HepG2 (cell line): ENCODE measurements at regions not wholly inside any gene's neighbourhood (a gene's known extent, or its start where the extent isn't known, plus 50 kb on each side); places are given as distances from the start of the nearest gene placed in this dataset.
"Not testable (repeated sequence)": the region's sequence is repeated elsewhere in the genome, so short reads cannot be mapped to it uniquely, and the experiment has no call there.

Experiments used
- ATAC-seq: fragments of 200-7000 bp; cut with Tn5 transposase; 3 replicates; pipeline ENCODE4 v1.9.1; 2020; ENCODE audit warnings: mild to moderate bottlenecking, moderate library complexity
- BruUV-seq: library from RNA; stranded (reverse); fragments of 400-500 nt; replicated peaks from 2 replicates; lab custom pipeline; 2021; lab: Mats Ljungman, UMichigan
- CTCF ChIA-PET: fragments of 300-600 bp; formaldehyde crosslinking; extraction: SDS; loops from one replicate; lab custom pipeline; 2021; ENCODE audit warnings: low total read pairs, inconsistent platforms, low intra/inter-chr PET ratio; lab: Yijun Ruan, JAX
- POLR2A ChIA-PET: fragments of 350-600 bp; sonication (Branson Sonifier 250); formaldehyde crosslinking; loops from one replicate; lab custom pipeline; 2020; ENCODE audit warnings: antibody characterized with exemption, inconsistent platforms; lab: Yijun Ruan, JAX
- DNase-seq: peaks from one replicate; pipeline ENCODE4 v3.0.0-alpha.2; 2015; ENCODE audit warnings: low spot score
- FAIRE-seq: peaks from 3 replicates; lab custom pipeline; 2011; peaks lifted over from hg19 to GRCh38; lab: Jason Lieb, UNC
- H2AFZ ChIP-seq: one replicate; pipeline ENCODE4 v1.6.1; 2011; ENCODE audit warnings: low read length, inconsistent platforms
- H3K27ac ChIP-seq: fragments of 300-600 bp; 3 replicates; pipeline ENCODE4 v1.8.0; 2011; ENCODE audit warnings: mixed run types, mild to moderate bottlenecking, mixed read lengths, low read length, inconsistent platforms; ENCODE audit not compliant: insufficient read depth; ENCODE audit errors: extremely low read length
- H3K27me3 ChIP-seq, 2 experiments: fragments of 200-600 bp in 1 of 2; 2 replicates in 1 of 2; 3 replicates in 1 of 2; pipeline versions ENCODE4 v1.6.0 to v1.8.0; 2011; ENCODE audit warnings: low read length in 2 of 2, mild to moderate bottlenecking in 2 of 2, moderate library complexity in 2 of 2, inconsistent platforms in 1 of 2; ENCODE audit not compliant: insufficient read depth in 2 of 2, control insufficient read depth in 1 of 2
- H3K36me3 ChIP-seq, 2 experiments: fragments of 200-600 bp in 1 of 2; replicated peaks in 1 of 2; 2 replicates in 1 of 2; 3 replicates in 1 of 2; pipeline versions ENCODE4 v1.5.1 to v1.8.0; 2011; ENCODE audit warnings: low read length in 2 of 2, inconsistent platforms in 1 of 2; ENCODE audit not compliant: insufficient read depth in 2 of 2, control insufficient read depth in 1 of 2
- H3K4me1 ChIP-seq: 2 replicates; pipeline ENCODE4 v1.5.1; 2012; ENCODE audit warnings: low read length, inconsistent platforms; ENCODE audit not compliant: insufficient read depth
- H3K4me2 ChIP-seq: 2 replicates; pipeline ENCODE4 v1.6.0; 2011; ENCODE audit warnings: low read depth, low read length, inconsistent platforms
- H3K4me3 ChIP-seq, 3 experiments: fragments of 200-600 bp in 1 of 3; sonication (generic), shearing (Covaris generic) in 1 of 3; replicated peaks in 1 of 3; 2 replicates each; pipeline ENCODE4 v1.5.1; 2011 to 2016; ENCODE audit warnings: low read length in 3 of 3, inconsistent platforms in 2 of 3, low read depth in 2 of 3, mild to moderate bottlenecking in 2 of 3, control low read depth in 1 of 3, mixed read lengths in 1 of 3; ENCODE audit not compliant: insufficient read depth in 1 of 3
- H3K79me2 ChIP-seq: one replicate; pipeline ENCODE4 v1.6.1; 2011; ENCODE audit warnings: low read length, inconsistent platforms; ENCODE audit not compliant: insufficient read depth
- H3K9ac ChIP-seq: 2 replicates; pipeline ENCODE4 v1.6.0; 2011; ENCODE audit warnings: mild to moderate bottlenecking, low read depth, low read length, inconsistent platforms; ENCODE audit not compliant: insufficient read depth
- H3K9me3 ChIP-seq: 2 replicates; pipeline ENCODE4 v1.5.1; 2012; ENCODE audit warnings: mild to moderate bottlenecking, low read length
- H4K20me1 ChIP-seq: 2 replicates; pipeline ENCODE4 v1.6.0; 2011; ENCODE audit warnings: inconsistent platforms, mild to moderate bottlenecking, low read length, moderate library complexity; ENCODE audit not compliant: insufficient read depth
- ARNT2 ChIP-seq: sonication (generic); formaldehyde crosslinking; IDR thresholded peaks from 2 replicates; pipeline ENCODE4 v1.8.0; 2022; ENCODE audit warnings: mild to moderate bottlenecking, low read depth, missing genetic modification reagents, moderate library complexity
- CHD2 ChIP-seq: IDR thresholded peaks from 2 replicates; pipeline ENCODE4 v1.6.1; 2011; ENCODE audit warnings: low read depth, low read length, improper control_type of control experiment
- NFATC3 ChIP-seq: sonication (generic); formaldehyde crosslinking; IDR thresholded peaks from 2 replicates; pipeline ENCODE4 v1.5.1; 2020; ENCODE audit warnings: mild to moderate bottlenecking, missing genetic modification reagents
- NFKB2 ChIP-seq: sonication (generic); formaldehyde crosslinking; IDR thresholded peaks from 2 replicates; pipeline ENCODE4 v1.4.0; 2020; ENCODE audit warnings: missing genetic modification reagents, borderline replicate concordance
- POLR2AphosphoS5 ChIP-seq: IDR thresholded peaks from 2 replicates; pipeline ENCODE4 v1.6.1; 2012; ENCODE audit warnings: low read depth, low read length
- RBM22 ChIP-seq: fragments of 200-400 bp; formaldehyde crosslinking; optimal IDR thresholded peaks from 2 replicates; pipeline ENCODE3; 2017; ENCODE audit warnings: mild to moderate bottlenecking, low read length, moderate library complexity
- SKI ChIP-seq: fragments of 450-650 bp; IDR thresholded peaks from one replicate; pipeline ENCODE4 v1.6.1; 2018; ENCODE audit warnings: mild to moderate bottlenecking; ENCODE audit not compliant: partially characterized antibody
- ZFP1 ChIP-seq: IDR thresholded peaks from 2 replicates; pipeline ENCODE4 v1.6.1; 2016
- ZNF10 ChIP-seq: sonication (generic); formaldehyde crosslinking; IDR thresholded peaks from 2 replicates; pipeline ENCODE4 v1.4.0; 2020; ENCODE audit warnings: mild to moderate bottlenecking, low read depth, missing genetic modification reagents, borderline replicate concordance
- ZSCAN12 ChIP-seq: sonication (generic); formaldehyde crosslinking; IDR thresholded peaks from 2 replicates; pipeline ENCODE4 v1.9.0; 2021; ENCODE audit warnings: mild to moderate bottlenecking, missing genetic modification reagents
- WGBS: methylation state at CpG from one replicate; pipeline ENCODE4 v1.1.6; 2017; ENCODE audit warnings: low lambda C conversion rate; 5-methylcytosine and 5-hydroxymethylcytosine counted together
- in situ Hi-C: cut with HindIII; loops from 2 replicates; pipeline ENCODE4 v1.10.0; 2017; ENCODE audit warnings: low pct_unique_long_range_greater_than_20kb; ENCODE audit not compliant: extremely low pct_ligation_motif_present
- intact Hi-C: fragments of 100-400 bp; cut with micrococcal nuclease; formaldehyde crosslinking; loops from one replicate; pipeline ENCODE4 v1.10.0; 2022; ENCODE audit not compliant: unreplicated experiment
- TF ChIP-seq, protein P1 (sequence below): sonication (generic); formaldehyde crosslinking; IDR thresholded peaks from 2 replicates; pipeline ENCODE4 v1.4.0; 2020; ENCODE audit warnings: missing genetic modification reagents, low read depth, mild to moderate bottlenecking, borderline replicate concordance
- TF ChIP-seq, protein P2 (sequence below): sonication (generic); formaldehyde crosslinking; IDR thresholded peaks from 2 replicates; pipeline ENCODE4 v1.5.1; 2020; ENCODE audit warnings: missing genetic modification reagents, mild to moderate bottlenecking, borderline replicate concordance

DNA sequence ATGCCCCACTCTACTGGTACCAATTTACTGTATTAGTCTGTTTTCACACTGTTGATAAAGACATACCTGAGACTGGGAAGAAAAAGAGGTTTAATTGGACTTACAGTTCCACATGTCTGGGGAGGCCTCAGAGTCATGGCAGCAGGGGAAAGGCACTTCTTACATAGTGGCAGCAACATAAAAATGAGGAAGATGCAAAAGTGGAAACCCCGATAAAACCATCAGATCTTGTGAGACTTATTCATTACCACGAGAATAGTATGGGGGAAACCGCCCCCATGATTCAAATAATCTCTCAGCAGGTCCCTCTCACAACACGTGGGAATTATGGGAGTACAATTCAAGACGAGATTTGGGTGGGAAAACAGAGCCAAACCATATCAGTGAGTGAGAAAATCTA is 251.2 kb downstream of the SATB1 start:
- H3K4me1 ChIP-seq, H3K36me3 ChIP-seq, FAIRE-seq, H3K4me3 ChIP-seq, CTCF ChIA-PET, in situ Hi-C loops, intact Hi-C loops, H4K20me1 ChIP-seq, H3K9me3 ChIP-seq, H3K9ac ChIP-seq, POLR2A ChIA-PET, H3K4me2 ChIP-seq, H2AFZ ChIP-seq, DNase-seq, H3K79me2 ChIP-seq, H3K27ac ChIP-seq, H3K27me3 ChIP-seq, ATAC-seq, BruUV-seq: not testable (repeated sequence)
- WGBS = 1% methylated on average over 5 of the region's 5 CpGs

DNA sequence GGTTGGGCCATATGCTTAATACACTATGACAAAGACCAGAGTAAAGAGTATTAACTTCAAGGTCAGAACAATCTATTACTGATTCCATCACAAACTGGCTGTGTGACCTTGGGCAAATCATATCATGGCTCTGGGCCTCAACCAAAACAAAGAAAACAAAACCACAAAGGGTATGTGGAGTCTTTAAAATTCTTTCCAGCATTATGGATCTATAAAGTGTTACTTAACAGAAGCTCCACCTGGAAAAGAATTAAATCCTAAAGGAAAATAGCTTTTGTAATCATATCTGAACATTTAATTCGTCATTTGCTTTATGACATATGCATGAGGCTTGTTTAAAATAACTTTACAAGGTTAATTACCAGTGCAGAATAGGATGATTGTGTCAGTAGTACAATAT is 265.5 kb downstream of the SATB1 start:
- intact Hi-C loops (no loop called here), in situ Hi-C loops (no loop called here)
- TF ChIP-seq NFKB2 (CRISPR knock-in tag) (no peak), CHD2 (no peak), POLR2AphosphoS5 (no peak), ZFP1 (CRISPR knock-in tag) (no peak), ZSCAN12 (CRISPR knock-in tag) (no peak), SKI (no peak), ARNT2 (CRISPR knock-in tag) (no peak), ZNF10 (CRISPR knock-in tag) (no peak), NFATC3 (CRISPR knock-in tag) (no peak), RBM22 (no peak)
- TF ChIP-seq, protein P1, sequence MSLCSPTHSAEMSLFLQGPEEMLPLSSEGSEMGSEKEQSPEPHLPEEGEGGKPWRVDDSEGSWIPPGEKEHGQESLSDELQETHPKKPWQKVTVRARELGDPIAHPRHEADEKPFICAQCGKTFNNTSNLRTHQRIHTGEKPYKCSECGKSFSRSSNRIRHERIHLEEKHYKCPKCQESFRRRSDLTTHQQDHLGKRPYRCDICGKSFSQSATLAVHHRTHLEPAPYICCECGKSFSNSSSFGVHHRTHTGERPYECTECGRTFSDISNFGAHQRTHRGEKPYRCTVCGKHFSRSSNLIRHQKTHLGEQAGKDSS (CRISPR knock-in tag) = no peak
- TF ChIP-seq, protein P2, sequence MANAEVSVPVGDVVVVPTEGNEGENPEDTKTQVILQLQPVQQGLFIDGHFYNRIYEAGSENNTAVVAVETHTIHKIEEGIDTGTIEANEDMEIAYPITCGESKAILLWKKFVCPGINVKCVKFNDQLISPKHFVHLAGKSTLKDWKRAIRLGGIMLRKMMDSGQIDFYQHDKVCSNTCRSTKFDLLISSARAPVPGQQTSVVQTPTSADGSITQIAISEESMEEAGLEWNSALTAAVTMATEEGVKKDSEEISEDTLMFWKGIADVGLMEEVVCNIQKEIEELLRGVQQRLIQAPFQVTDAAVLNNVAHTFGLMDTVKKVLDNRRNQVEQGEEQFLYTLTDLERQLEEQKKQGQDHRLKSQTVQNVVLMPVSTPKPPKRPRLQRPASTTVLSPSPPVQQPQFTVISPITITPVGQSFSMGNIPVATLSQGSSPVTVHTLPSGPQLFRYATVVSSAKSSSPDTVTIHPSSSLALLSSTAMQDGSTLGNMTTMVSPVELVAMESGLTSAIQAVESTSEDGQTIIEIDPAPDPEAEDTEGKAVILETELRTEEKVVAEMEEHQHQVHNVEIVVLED = no peak
- BruUV-seq = no TSS peak
- no peaks in the 10 kb centered on the region for H3K79me2 ChIP-seq
- no peaks in the 10 kb centered on the region for H3K4me1 ChIP-seq
- POLR2A ChIA-PET = no interaction called here
- no peaks in the 10 kb centered on the region for H3K36me3 ChIP-seq
- H4K20me1 ChIP-seq = no peaks in the 10 kb centered on the region
- no peak overlapping the region for H3K4me3 ChIP-seq
- ATAC-seq (no peak), DNase-seq (no peak), FAIRE-seq (no peak)
- WGBS = 0% methylated on average over 1 of the region's 1 CpG
- CTCF ChIA-PET = no interaction called here
- H3K9me3 ChIP-seq = no peaks in the 10 kb centered on the region
- H3K27me3 ChIP-seq = no peaks in the 10 kb centered on the region
- H2AFZ ChIP-seq = no peak overlapping the region
- no peak overlapping the region for H3K27ac ChIP-seq
- no peak overlapping the region for H3K4me2 ChIP-seq
- H3K9ac ChIP-seq = no peak overlapping the region
